AG04450 (cell line): ENCODE measurements at regions not wholly inside any gene's neighbourhood (a gene's known extent, or its start where the extent isn't known, plus 50 kb on each side); places are given as distances from the start of the nearest gene placed in this dataset.
"Not testable (repeated sequence)": the region's sequence is repeated elsewhere in the genome, so short reads cannot be mapped to it uniquely, and the experiment has no call there.

Experiments used
- CTCF ChIA-PET: fragments of 300-600, 350-600 bp; formaldehyde crosslinking; extraction: SDS; loops from one replicate; lab custom pipeline; 2022; ENCODE audit warnings: antibody characterized with exemption, inconsistent platforms; lab: Charles Lee
- POLR2A ChIA-PET: fragments of 350-600 bp; formaldehyde crosslinking; extraction: SDS; loops from one replicate; lab custom pipeline; 2021; ENCODE audit warnings: antibody characterized with exemption, inconsistent platforms; lab: Yijun Ruan, JAX
- DNase-seq: peaks from one replicate; pipeline ENCODE4 v3.0.0-alpha.2; 2011; ENCODE audit warnings: low read depth, low spot score
- H3K27ac ChIP-seq: one replicate; pipeline ENCODE4 v1.5.1; 2012; ENCODE audit warnings: low read depth, low read length, control low read depth
- H3K27me3 ChIP-seq: one replicate; pipeline ENCODE4 v1.6.0; 2012; ENCODE audit warnings: low read length; ENCODE audit not compliant: control insufficient read depth, insufficient read depth
- H3K4me3 ChIP-seq: 2 replicates; pipeline ENCODE4 v1.5.1; 2011; ENCODE audit warnings: mild to moderate bottlenecking, low read depth, low read length, control low read depth
- H3K9me3 ChIP-seq: 2 replicates; pipeline ENCODE4 v1.5.1; 2012; ENCODE audit warnings: low read length; ENCODE audit not compliant: control insufficient read depth, insufficient read depth
- TF ChIP-seq, protein P1 (sequence below): IDR thresholded peaks from 2 replicates; pipeline ENCODE4 v1.5.1; 2011; ENCODE audit warnings: low read depth, low read length, control low read depth, inconsistent platforms

- DNase-seq: no peak
- H3K4me3 ChIP-seq: no peak overlapping the region
Measured at GRCh38 chr5:9733486-9733885, 103.3 kb upstream of the TAS2R1 start.

GRCh38 chr5:9731159-9731558, 101.0 kb upstream of the TAS2R1 start:
- no peak for DNase-seq
- POLR2A ChIA-PET: no interaction called here

More at GRCh38 chr5:9733486-9733885, 103.3 kb upstream of the TAS2R1 start:
- Histone ChIP-seq H3K27ac (no peak overlapping the region), H3K9me3 (no peaks in the 10 kb centered on the region), H3K27me3 (no peaks in the 10 kb centered on the region)
- TF ChIP-seq, protein P1, sequence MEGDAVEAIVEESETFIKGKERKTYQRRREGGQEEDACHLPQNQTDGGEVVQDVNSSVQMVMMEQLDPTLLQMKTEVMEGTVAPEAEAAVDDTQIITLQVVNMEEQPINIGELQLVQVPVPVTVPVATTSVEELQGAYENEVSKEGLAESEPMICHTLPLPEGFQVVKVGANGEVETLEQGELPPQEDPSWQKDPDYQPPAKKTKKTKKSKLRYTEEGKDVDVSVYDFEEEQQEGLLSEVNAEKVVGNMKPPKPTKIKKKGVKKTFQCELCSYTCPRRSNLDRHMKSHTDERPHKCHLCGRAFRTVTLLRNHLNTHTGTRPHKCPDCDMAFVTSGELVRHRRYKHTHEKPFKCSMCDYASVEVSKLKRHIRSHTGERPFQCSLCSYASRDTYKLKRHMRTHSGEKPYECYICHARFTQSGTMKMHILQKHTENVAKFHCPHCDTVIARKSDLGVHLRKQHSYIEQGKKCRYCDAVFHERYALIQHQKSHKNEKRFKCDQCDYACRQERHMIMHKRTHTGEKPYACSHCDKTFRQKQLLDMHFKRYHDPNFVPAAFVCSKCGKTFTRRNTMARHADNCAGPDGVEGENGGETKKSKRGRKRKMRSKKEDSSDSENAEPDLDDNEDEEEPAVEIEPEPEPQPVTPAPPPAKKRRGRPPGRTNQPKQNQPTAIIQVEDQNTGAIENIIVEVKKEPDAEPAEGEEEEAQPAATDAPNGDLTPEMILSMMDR: no peak
- POLR2A ChIA-PET: no interaction called here
- CTCF ChIA-PET: no interaction called here

GRCh38 chr5:9728261-9728660, 98.1 kb upstream of the TAS2R1 start:
- no peaks in the 10 kb centered on the region for H3K27me3 ChIP-seq
- peaks cover 5% of the 10 kb centered on the region; the same call in 1 of the 2 replicates for H3K9me3 ChIP-seq
- CTCF ChIA-PET: no interaction called here
- no peak for DNase-seq
- H3K4me3 ChIP-seq: no peak overlapping the region
- POLR2A ChIA-PET: no interaction called here
- H3K27ac ChIP-seq: no peak overlapping the region
- TF ChIP-seq, protein P1: no peak

More at GRCh38 chr5:9731159-9731558, 101.0 kb upstream of the TAS2R1 start:
- Histone ChIP-seq H3K27ac (no peak overlapping the region), H3K9me3 (no peaks in the 10 kb centered on the region), H3K27me3 (no peaks in the 10 kb centered on the region), H3K4me3 (no peak overlapping the region)
- TF ChIP-seq, protein P1: no peak
- CTCF ChIA-PET: no interaction called here

GRCh38 chr5:9726931-9727330, 96.8 kb upstream of the TAS2R1 start:
- Histone ChIP-seq H3K27ac (no peak overlapping the region), H3K4me3 (no peak overlapping the region), H3K9me3 (peaks cover 5% of the 10 kb centered on the region; the same call in 1 of the 2 replicates), H3K27me3 (no peaks in the 10 kb centered on the region)
- CTCF ChIA-PET: no interaction called here
- TF ChIP-seq, protein P1: no peak
- no peak for DNase-seq
- POLR2A ChIA-PET: no interaction called here

- DNase-seq, H3K4me3 ChIP-seq, H3K27me3 ChIP-seq, POLR2A ChIA-PET, H3K27ac ChIP-seq, CTCF ChIA-PET, H3K9me3 ChIP-seq: not testable (repeated sequence)
Measured at GRCh38 chr5:9725265-9725664, 95.1 kb upstream of the TAS2R1 start.

DNA sequence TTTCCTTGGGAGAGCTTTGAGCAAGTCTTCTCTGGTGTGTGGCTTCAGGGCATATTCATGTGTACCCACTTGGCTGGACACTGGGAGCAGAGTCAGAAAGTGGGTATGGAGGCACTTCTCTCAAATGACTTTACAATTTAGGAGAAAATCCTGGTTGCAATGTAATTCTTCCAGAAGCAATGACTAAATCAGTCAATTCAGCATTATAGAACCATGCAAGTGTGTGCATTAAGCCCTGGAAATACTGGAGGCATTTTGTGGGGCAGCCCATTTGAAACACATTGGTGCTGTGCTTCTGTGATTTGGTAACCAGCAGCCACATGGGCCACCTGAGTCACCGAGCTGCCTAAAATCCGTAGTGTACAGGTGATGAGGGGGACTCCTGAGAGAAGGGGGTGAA, 94.6 kb upstream of the TAS2R1 start:
- TF ChIP-seq, protein P1: no peak
- ChIA-PET POLR2A (no interaction called here), CTCF (no interaction called here)
- DNase-seq: no peak
- H3K4me3 ChIP-seq: no peak overlapping the region
- H3K9me3 ChIP-seq: peaks cover 5% of the 10 kb centered on the region; the same call in 1 of the 2 replicates
- no peaks in the 10 kb centered on the region for H3K27me3 ChIP-seq
- no peak overlapping the region for H3K27ac ChIP-seq
